ENCODE measurements at regions not wholly inside any gene's neighbourhood (a gene's known extent, or its start where the extent isn't known, plus 50 kb on each side); places are given as distances from the start of the nearest gene placed in this dataset.

DNA sequence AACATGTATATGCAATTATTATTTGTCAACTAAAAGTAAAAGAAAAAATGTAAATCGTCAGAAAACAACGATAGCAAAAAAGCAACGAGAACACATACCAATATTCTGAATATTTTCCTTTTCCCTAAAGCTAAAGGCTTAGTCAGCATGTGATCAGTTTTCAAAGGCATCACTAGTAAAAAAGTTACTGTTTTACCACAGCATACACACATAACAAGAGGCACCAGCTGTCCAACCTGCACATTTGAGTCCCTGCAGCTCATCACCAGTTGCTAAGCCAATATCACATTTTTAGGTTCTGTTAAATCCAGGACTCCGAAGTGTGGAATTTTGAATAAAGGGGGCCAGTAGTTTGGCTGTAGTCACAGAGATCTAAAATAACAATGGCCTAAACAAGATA lies 203.8 kb downstream of the ADGRA3 start:
- no peak for FAIRE-seq
- Histone ChIP-seq H3K36me3 (ENCODE audit: control insufficient read depth, insufficient read depth, low read length) (no peaks in the 10 kb centered on the region), H3K79me2 (ENCODE audit: control insufficient read depth, insufficient read depth, low read length) (no peaks in the 10 kb centered on the region), H3K9me3 (replicated peaks; ENCODE audit: control insufficient read depth, insufficient read depth, low read depth, low read length) (no peaks in the 10 kb centered on the region), H3K4me1 (replicated peaks in 1 of 2; ENCODE audit: control insufficient read depth in 2 of 2, insufficient read depth in 2 of 2, low read length in 2 of 2) (no peaks in the 10 kb centered on the region), H2AFZ (ENCODE audit: low read depth, low read length) (no peak overlapping the region), H3K4me3 (no peak overlapping the region), H3K9me1 (ENCODE audit: control insufficient read depth, insufficient read depth, low read length) (no peaks in the 10 kb centered on the region), H3K4me2 (ENCODE audit: insufficient read depth, low read length) (no peak overlapping the region), H3K27ac (ENCODE audit: extremely low read depth, low read depth, low read length) (no peak overlapping the region), H3K27me3 (ENCODE audit: control insufficient read depth in 2 of 2, insufficient read depth in 2 of 2, low read length in 2 of 2) (no peaks in the 10 kb centered on the region), H4K20me1 (replicated peaks; ENCODE audit: control insufficient read depth, insufficient read depth, low read length) (no peaks in the 10 kb centered on the region), H3K9ac (ENCODE audit: insufficient read depth in 1 of 2, low read depth in 2 of 2, low read length in 2 of 2) (no peak overlapping the region)
- POLR2A ChIA-PET, result no interaction called here
- CTCF ChIA-PET (ENCODE audit: low intra/inter-chr PET ratio), result no interaction called here
- BruUV-seq (replicated peaks), result no TSS peak
- intact Hi-C loops (cut with micrococcal nuclease) (no loop called here), in situ Hi-C loops (cut with MboI) (no loop called here)
- no peak for ATAC-seq
- DNase-seq (ENCODE audit: extremely low read depth in 1 of 4, low spot score in 3 of 4), result no peak
- WGBS (ENCODE audit: insufficient coverage, low coverage, missing lambda C conversion rate), result 0% methylated on average over 4 of the region's 4 CpGs
- TF ChIP-seq, protein P1, sequence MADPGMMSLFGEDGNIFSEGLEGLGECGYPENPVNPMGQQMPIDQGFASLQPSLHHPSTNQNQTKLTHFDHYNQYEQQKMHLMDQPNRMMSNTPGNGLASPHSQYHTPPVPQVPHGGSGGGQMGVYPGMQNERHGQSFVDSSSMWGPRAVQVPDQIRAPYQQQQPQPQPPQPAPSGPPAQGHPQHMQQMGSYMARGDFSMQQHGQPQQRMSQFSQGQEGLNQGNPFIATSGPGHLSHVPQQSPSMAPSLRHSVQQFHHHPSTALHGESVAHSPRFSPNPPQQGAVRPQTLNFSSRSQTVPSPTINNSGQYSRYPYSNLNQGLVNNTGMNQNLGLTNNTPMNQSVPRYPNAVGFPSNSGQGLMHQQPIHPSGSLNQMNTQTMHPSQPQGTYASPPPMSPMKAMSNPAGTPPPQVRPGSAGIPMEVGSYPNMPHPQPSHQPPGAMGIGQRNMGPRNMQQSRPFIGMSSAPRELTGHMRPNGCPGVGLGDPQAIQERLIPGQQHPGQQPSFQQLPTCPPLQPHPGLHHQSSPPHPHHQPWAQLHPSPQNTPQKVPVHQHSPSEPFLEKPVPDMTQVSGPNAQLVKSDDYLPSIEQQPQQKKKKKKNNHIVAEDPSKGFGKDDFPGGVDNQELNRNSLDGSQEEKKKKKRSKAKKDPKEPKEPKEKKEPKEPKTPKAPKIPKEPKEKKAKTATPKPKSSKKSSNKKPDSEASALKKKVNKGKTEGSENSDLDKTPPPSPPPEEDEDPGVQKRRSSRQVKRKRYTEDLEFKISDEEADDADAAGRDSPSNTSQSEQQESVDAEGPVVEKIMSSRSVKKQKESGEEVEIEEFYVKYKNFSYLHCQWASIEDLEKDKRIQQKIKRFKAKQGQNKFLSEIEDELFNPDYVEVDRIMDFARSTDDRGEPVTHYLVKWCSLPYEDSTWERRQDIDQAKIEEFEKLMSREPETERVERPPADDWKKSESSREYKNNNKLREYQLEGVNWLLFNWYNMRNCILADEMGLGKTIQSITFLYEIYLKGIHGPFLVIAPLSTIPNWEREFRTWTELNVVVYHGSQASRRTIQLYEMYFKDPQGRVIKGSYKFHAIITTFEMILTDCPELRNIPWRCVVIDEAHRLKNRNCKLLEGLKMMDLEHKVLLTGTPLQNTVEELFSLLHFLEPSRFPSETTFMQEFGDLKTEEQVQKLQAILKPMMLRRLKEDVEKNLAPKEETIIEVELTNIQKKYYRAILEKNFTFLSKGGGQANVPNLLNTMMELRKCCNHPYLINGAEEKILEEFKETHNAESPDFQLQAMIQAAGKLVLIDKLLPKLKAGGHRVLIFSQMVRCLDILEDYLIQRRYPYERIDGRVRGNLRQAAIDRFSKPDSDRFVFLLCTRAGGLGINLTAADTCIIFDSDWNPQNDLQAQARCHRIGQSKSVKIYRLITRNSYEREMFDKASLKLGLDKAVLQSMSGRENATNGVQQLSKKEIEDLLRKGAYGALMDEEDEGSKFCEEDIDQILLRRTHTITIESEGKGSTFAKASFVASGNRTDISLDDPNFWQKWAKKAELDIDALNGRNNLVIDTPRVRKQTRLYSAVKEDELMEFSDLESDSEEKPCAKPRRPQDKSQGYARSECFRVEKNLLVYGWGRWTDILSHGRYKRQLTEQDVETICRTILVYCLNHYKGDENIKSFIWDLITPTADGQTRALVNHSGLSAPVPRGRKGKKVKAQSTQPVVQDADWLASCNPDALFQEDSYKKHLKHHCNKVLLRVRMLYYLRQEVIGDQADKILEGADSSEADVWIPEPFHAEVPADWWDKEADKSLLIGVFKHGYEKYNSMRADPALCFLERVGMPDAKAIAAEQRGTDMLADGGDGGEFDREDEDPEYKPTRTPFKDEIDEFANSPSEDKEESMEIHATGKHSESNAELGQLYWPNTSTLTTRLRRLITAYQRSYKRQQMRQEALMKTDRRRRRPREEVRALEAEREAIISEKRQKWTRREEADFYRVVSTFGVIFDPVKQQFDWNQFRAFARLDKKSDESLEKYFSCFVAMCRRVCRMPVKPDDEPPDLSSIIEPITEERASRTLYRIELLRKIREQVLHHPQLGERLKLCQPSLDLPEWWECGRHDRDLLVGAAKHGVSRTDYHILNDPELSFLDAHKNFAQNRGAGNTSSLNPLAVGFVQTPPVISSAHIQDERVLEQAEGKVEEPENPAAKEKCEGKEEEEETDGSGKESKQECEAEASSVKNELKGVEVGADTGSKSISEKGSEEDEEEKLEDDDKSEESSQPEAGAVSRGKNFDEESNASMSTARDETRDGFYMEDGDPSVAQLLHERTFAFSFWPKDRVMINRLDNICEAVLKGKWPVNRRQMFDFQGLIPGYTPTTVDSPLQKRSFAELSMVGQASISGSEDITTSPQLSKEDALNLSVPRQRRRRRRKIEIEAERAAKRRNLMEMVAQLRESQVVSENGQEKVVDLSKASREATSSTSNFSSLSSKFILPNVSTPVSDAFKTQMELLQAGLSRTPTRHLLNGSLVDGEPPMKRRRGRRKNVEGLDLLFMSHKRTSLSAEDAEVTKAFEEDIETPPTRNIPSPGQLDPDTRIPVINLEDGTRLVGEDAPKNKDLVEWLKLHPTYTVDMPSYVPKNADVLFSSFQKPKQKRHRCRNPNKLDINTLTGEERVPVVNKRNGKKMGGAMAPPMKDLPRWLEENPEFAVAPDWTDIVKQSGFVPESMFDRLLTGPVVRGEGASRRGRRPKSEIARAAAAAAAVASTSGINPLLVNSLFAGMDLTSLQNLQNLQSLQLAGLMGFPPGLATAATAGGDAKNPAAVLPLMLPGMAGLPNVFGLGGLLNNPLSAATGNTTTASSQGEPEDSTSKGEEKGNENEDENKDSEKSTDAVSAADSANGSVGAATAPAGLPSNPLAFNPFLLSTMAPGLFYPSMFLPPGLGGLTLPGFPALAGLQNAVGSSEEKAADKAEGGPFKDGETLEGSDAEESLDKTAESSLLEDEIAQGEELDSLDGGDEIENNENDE (IDR thresholded peaks at IDR 0.05; ENCODE audit: low read depth, low read length), result no peak
- no peak for TF ChIP-seq PHF20 (IDR thresholded peaks at IDR 0.05; ENCODE audit: partially characterized antibody)
- no peak for TF ChIP-seq ZEB2 (IDR thresholded peaks at IDR 0.05)
- no peak for TF ChIP-seq ZNF324 (CRISPR knock-in tag; IDR thresholded peaks at IDR 0.05)
- TF ChIP-seq ZNF354B (CRISPR knock-in tag; IDR thresholded peaks at IDR 0.05), result no peak
- TF ChIP-seq, protein P2, sequence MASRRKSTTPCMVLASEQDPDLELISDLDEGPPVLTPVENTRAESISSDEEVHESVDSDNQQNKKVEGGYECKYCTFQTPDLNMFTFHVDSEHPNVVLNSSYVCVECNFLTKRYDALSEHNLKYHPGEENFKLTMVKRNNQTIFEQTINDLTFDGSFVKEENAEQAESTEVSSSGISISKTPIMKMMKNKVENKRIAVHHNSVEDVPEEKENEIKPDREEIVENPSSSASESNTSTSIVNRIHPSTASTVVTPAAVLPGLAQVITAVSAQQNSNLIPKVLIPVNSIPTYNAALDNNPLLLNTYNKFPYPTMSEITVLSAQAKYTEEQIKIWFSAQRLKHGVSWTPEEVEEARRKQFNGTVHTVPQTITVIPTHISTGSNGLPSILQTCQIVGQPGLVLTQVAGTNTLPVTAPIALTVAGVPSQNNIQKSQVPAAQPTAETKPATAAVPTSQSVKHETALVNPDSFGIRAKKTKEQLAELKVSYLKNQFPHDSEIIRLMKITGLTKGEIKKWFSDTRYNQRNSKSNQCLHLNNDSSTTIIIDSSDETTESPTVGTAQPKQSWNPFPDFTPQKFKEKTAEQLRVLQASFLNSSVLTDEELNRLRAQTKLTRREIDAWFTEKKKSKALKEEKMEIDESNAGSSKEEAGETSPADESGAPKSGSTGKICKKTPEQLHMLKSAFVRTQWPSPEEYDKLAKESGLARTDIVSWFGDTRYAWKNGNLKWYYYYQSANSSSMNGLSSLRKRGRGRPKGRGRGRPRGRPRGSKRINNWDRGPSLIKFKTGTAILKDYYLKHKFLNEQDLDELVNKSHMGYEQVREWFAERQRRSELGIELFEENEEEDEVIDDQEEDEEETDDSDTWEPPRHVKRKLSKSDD (conservative IDR thresholded peaks at IDR 0.05; ENCODE audit: low read length), result no peak
- TF ChIP-seq ZNF79 (CRISPR knock-in tag; IDR thresholded peaks at IDR 0.05; ENCODE audit: low read depth), result no peak
- TF ChIP-seq ZNF121 (CRISPR knock-in tag; conservative IDR thresholded peaks at IDR 0.05), result no peak
- TF ChIP-seq SREBF1 (IDR thresholded peaks at IDR 0.05; ENCODE audit: borderline replicate concordance, low read depth, low read length), result no peak
- TF ChIP-seq SMARCC2 (IDR thresholded peaks at IDR 0.05; ENCODE audit: low read depth), result no peak
- no peak for TF ChIP-seq POLR2AphosphoS5 (IDR thresholded peaks at IDR 0.05; ENCODE audit: control insufficient read depth, insufficient read depth, low read depth, low read length)

All from K562 (cell line).